C4-2B (cell line): ENCODE measurements at regions not wholly inside any gene's neighbourhood (a gene's known extent, or its start where the extent isn't known, plus 50 kb on each side); places are given as distances from the start of the nearest gene placed in this dataset.

Experiments used
- CTCF ChIP-seq: fragments of 450-650 bp; conservative IDR thresholded peaks from 2 replicates; pipeline ENCODE4 v1.5.1; 2017; ENCODE audit warnings: mild to moderate bottlenecking
- ZFX ChIP-seq: fragments of 450-650 bp; IDR thresholded peaks from 2 replicates; pipeline ENCODE4 v1.6.1; 2017

DNA sequence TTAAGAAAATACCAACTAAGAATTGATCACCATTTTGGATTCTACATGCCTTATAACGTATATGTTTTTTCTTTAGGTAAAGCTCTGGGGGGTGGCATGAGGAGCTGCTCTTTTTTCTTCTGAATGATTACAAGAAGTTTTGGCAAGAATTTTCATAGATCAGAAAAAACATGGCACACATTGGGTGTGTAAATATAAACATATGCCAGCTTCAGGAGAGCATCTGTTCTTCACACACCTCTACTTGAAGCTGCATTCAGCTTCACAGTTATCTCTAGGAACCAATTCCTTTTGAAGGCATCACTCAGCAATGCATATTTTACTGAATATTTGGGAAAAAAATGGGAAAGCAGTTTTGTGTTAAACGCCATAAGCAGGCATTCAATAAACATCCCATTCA, 122.7 kb upstream of the GHR start:
- no peak for TF ChIP-seq CTCF
- no peak for TF ChIP-seq ZFX
